ENCODE measurements at regions not wholly inside any gene's neighbourhood (a gene's known extent, or its start where the extent isn't known, plus 50 kb on each side); places are given as distances from the start of the nearest gene placed in this dataset.

GRCh38 chr19:28372576-28373247 lies 840.2 kb downstream of the UQCRFS1 start:
- intact Hi-C loops (cut with micrococcal nuclease; ENCODE audit: unreplicated experiment) = no loop called here
- H3K79me2 ChIP-seq (ENCODE audit: low read depth) = no peaks in the 10 kb centered on the region
- ChIA-PET CTCF (no interaction called here), POLR2A (ENCODE audit: unreplicated experiment) (no interaction called here)
- no peaks in the 10 kb centered on the region for H3K36me3 ChIP-seq (ENCODE audit: low read depth)
- H2AFZ ChIP-seq = no peak overlapping the region
- H3K9me3 ChIP-seq (ENCODE audit: insufficient read depth, low read depth) = no peaks in the 10 kb centered on the region
- no peaks in the 10 kb centered on the region; the same call in 1 of the 2 replicates for H4K20me1 ChIP-seq (ENCODE audit: insufficient read depth)
- no peak overlapping the region for H3K4me2 ChIP-seq
- no peaks in the 10 kb centered on the region for H3F3A ChIP-seq (ENCODE audit: insufficient read depth, low read depth)
- H3K27me3 ChIP-seq (ENCODE audit: insufficient read depth, low read depth) = no peaks in the 10 kb centered on the region
- no peak overlapping the region for H3K4me3 ChIP-seq
- BruUV-seq (replicated peaks) = no TSS peak
- no peaks in the 10 kb centered on the region for H3K9me2 ChIP-seq (ENCODE audit: insufficient read depth)
- no peak for TF ChIP-seq EZH2 (IDR thresholded peaks at IDR 0.05; ENCODE audit: low read depth)
- no peak for TF ChIP-seq CTCF (conservative IDR thresholded peaks at IDR 0.05)
- no peak overlapping the region for H3K27ac ChIP-seq
- no peaks in the 10 kb centered on the region for H3K4me1 ChIP-seq (replicated peaks; ENCODE audit: insufficient read depth)
- DNase-seq = no peak

GRCh38 chr19:28367146-28367545 lies 845.8 kb downstream of the UQCRFS1 start:
- BruUV-seq (replicated peaks) = no TSS peak
- TF ChIP-seq EZH2 (IDR thresholded peaks at IDR 0.05; ENCODE audit: low read depth) = no peak
- TF ChIP-seq CTCF (conservative IDR thresholded peaks at IDR 0.05) = no peak
- Histone ChIP-seq H3K4me2 (no peak overlapping the region), H3K9me2 (ENCODE audit: insufficient read depth) (no peaks in the 10 kb centered on the region), H3K36me3 (ENCODE audit: low read depth) (no peaks in the 10 kb centered on the region), H3K4me3 (no peak overlapping the region), H3K27ac (no peak overlapping the region), H4K20me1 (ENCODE audit: insufficient read depth) (no peaks in the 10 kb centered on the region; the same call in 1 of the 2 replicates), H3K9me3 (ENCODE audit: insufficient read depth, low read depth) (no peaks in the 10 kb centered on the region), H2AFZ (no peak overlapping the region), H3K79me2 (ENCODE audit: low read depth) (no peaks in the 10 kb centered on the region), H3F3A (ENCODE audit: insufficient read depth, low read depth) (no peaks in the 10 kb centered on the region), H3K4me1 (replicated peaks; ENCODE audit: insufficient read depth) (no peaks in the 10 kb centered on the region), H3K27me3 (ENCODE audit: insufficient read depth, low read depth) (no peaks in the 10 kb centered on the region)
- DNase-seq = no peak
- POLR2A ChIA-PET (ENCODE audit: unreplicated experiment) = no interaction called here
- CTCF ChIA-PET = no interaction called here
- intact Hi-C loops (cut with micrococcal nuclease; ENCODE audit: unreplicated experiment) = no loop called here

GRCh38 chr19:28363254-28363653 lies 849.7 kb downstream of the UQCRFS1 start:
- Histone ChIP-seq H4K20me1 (ENCODE audit: insufficient read depth) (no peaks in the 10 kb centered on the region), H3K4me1 (replicated peaks; ENCODE audit: insufficient read depth) (no peaks in the 10 kb centered on the region), H3K9me2 (ENCODE audit: insufficient read depth) (no peaks in the 10 kb centered on the region), H3K79me2 (ENCODE audit: low read depth) (no peaks in the 10 kb centered on the region), H3K27me3 (ENCODE audit: insufficient read depth, low read depth) (no peaks in the 10 kb centered on the region), H2AFZ (no peak overlapping the region), H3K4me2 (no peak overlapping the region), H3K36me3 (ENCODE audit: low read depth) (no peaks in the 10 kb centered on the region), H3K9me3 (ENCODE audit: insufficient read depth, low read depth) (no peaks in the 10 kb centered on the region), H3K4me3 (no peak overlapping the region), H3K27ac (no peak overlapping the region), H3F3A (ENCODE audit: insufficient read depth, low read depth) (no peaks in the 10 kb centered on the region)
- POLR2A ChIA-PET (ENCODE audit: unreplicated experiment) = no interaction called here
- no TSS peak for BruUV-seq (replicated peaks)
- intact Hi-C loops (cut with micrococcal nuclease; ENCODE audit: unreplicated experiment) = no loop called here
- CTCF ChIA-PET = no interaction called here
- DNase-seq = no peak
- TF ChIP-seq CTCF (conservative IDR thresholded peaks at IDR 0.05) (no peak), EZH2 (IDR thresholded peaks at IDR 0.05; ENCODE audit: low read depth) (no peak)

All from PC-9 (cell line).